ENCODE measurements at regions not wholly inside any gene's neighbourhood (a gene's known extent, or its start where the extent isn't known, plus 50 kb on each side); places are given as distances from the start of the nearest gene placed in this dataset.

DNA sequence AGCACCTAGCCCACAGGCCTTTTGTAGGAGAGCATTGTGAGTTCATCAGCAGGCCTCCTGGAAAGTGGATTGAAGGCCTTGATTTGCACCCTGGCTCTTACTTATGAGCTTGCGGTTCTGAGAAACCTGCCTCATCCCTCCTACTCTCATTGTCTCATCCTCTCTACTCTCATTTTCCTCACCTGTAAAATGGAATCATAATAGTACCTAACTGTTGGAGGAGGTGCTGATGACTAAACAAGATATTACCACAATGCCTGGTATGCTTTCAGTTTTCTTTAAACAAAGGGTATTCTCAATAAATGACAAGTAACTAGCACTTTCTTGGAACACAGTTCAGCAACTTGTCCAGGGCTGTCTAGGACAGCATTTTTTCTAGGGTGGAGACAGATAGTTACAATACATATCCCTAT lies 243.1 kb upstream of the MAF start:
- no peaks in the 10 kb centered on the region for H3K9me3 ChIP-seq
- H3K4me3 ChIP-seq, result no peak overlapping the region
- H3K36me3 ChIP-seq, result no peaks in the 10 kb centered on the region
- no peak for DNase-seq
- no peak for TF ChIP-seq POLR2A (IDR thresholded peaks at IDR 0.05)
- TF ChIP-seq CTCF (IDR thresholded peaks at IDR 0.05), result no peak
- 100% methylated on average over 1 of the region's 1 CpG for WGBS (ENCODE audit: insufficient coverage, low coverage, low lambda C conversion rate, missing lambda C conversion rate)
- no peak for ATAC-seq
- H3K27me3 ChIP-seq, result no peaks in the 10 kb centered on the region
- no peaks in the 10 kb centered on the region for H3K4me1 ChIP-seq
- H3K27ac ChIP-seq, result no peak overlapping the region
- intact Hi-C loops (cut with DNase I), result no loop called here

GRCh38 chr16:79843145-79843544 lies 242.6 kb upstream of the MAF start:
- H3K27me3 ChIP-seq, result no peaks in the 10 kb centered on the region
- no peaks in the 10 kb centered on the region for H3K4me1 ChIP-seq
- intact Hi-C loops (cut with DNase I), result no loop called here
- H3K9me3 ChIP-seq, result no peaks in the 10 kb centered on the region
- DNase-seq, result no peak
- no peak overlapping the region for H3K4me3 ChIP-seq
- H3K36me3 ChIP-seq, result no peaks in the 10 kb centered on the region
- no peak for TF ChIP-seq CTCF (IDR thresholded peaks at IDR 0.05)
- TF ChIP-seq POLR2A (IDR thresholded peaks at IDR 0.05), result no peak
- ATAC-seq, result no peak
- WGBS (ENCODE audit: insufficient coverage, low coverage, low lambda C conversion rate, missing lambda C conversion rate), result 87% methylated on average over 5 of the region's 5 CpGs
- H3K27ac ChIP-seq, result no peak overlapping the region

GRCh38 chr16:79842197-79842596 lies 241.7 kb upstream of the MAF start:
- no peaks in the 10 kb centered on the region for H3K4me1 ChIP-seq
- DNase-seq (no peak), ATAC-seq (no peak)
- no peak overlapping the region for H3K27ac ChIP-seq
- H3K27me3 ChIP-seq, result no peaks in the 10 kb centered on the region
- 72% methylated on average over 7 of the region's 7 CpGs for WGBS (ENCODE audit: insufficient coverage, low coverage, low lambda C conversion rate, missing lambda C conversion rate)
- TF ChIP-seq CTCF (IDR thresholded peaks at IDR 0.05), result no peak
- TF ChIP-seq POLR2A (IDR thresholded peaks at IDR 0.05), result no peak
- H3K9me3 ChIP-seq, result no peaks in the 10 kb centered on the region
- H3K4me3 ChIP-seq, result no peak overlapping the region
- no peaks in the 10 kb centered on the region for H3K36me3 ChIP-seq
- intact Hi-C loops (cut with DNase I), result no loop called here

GRCh38 chr16:79839466-79840341 lies 239.2 kb upstream of the MAF start:
- Histone ChIP-seq H3K27ac (no peak overlapping the region), H3K4me1 (no peaks in the 10 kb centered on the region), H3K9me3 (no peaks in the 10 kb centered on the region), H3K27me3 (no peaks in the 10 kb centered on the region), H3K4me3 (no peak overlapping the region), H3K36me3 (no peaks in the 10 kb centered on the region)
- TF ChIP-seq CTCF (IDR thresholded peaks at IDR 0.05), result no peak
- no peak for TF ChIP-seq POLR2A (IDR thresholded peaks at IDR 0.05)
- DNase-seq (no peak), ATAC-seq (no peak)
- WGBS (ENCODE audit: insufficient coverage, low coverage, low lambda C conversion rate, missing lambda C conversion rate), result 89% methylated on average over 10 of the region's 14 CpGs
- intact Hi-C loops (cut with DNase I), result no loop called here

All from right lobe of liver (tissue), 6 donors.